Esophagus mucosa (tissue), 1 donor: ENCODE measurements at regions not wholly inside any gene's neighbourhood (a gene's known extent, or its start where the extent isn't known, plus 50 kb on each side); places are given as distances from the start of the nearest gene placed in this dataset.
"Not testable (repeated sequence)": the region's sequence is repeated elsewhere in the genome, so short reads cannot be mapped to it uniquely, and the experiment has no call there.

ENCODE experiments used
- ATAC-seq: fragments of 200-7000 bp; cut with Tn5 transposase; one replicate; pipeline ENCODE4 v1.9.1; 2020
- donor health status: DM: yes; HTN: yes; CAD: no.

DNA sequence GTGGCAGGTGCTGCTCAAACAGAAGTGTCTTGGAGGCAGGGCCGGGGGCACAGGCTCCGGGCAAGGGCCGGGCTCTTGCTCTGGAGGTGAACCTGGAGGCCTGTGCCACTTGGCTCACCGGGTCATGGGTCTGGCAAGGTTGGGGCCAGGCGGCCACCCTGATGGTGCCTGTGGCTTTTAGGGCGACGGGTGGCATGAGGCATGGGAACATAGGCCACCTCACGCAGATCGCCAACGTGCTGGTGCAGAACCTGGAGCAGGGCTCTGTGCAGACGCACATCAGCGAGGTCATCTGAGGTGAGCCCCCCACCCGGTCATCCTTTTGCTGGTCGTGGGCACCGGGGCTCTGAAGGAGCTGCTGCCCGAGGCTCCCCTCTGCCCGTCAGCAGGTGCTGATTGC, 202.7 kb downstream of the LIPI start:
- not testable (repeated sequence) for ATAC-seq

DNA sequence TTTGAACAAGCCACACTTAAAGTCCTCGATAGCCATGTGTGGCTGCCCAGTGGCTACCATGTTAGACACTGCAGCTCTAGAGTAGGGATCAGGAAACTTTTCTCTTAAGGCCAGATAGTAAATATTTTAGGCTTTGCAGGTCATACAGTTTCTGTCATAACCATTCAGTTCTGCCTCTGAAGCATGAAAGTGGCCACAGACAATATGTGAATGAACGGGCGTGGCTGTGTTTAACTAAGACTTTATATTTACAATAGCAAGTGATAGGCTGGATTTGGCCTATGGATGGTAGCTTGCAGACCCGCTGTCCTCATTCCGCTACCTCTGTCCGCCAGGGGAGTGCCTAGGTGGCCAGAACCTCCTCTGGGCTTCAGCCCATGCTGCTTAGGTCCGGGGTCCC, 204.6 kb downstream of the LIPI start:
- peak; percentile 61 for ATAC-seq

DNA sequence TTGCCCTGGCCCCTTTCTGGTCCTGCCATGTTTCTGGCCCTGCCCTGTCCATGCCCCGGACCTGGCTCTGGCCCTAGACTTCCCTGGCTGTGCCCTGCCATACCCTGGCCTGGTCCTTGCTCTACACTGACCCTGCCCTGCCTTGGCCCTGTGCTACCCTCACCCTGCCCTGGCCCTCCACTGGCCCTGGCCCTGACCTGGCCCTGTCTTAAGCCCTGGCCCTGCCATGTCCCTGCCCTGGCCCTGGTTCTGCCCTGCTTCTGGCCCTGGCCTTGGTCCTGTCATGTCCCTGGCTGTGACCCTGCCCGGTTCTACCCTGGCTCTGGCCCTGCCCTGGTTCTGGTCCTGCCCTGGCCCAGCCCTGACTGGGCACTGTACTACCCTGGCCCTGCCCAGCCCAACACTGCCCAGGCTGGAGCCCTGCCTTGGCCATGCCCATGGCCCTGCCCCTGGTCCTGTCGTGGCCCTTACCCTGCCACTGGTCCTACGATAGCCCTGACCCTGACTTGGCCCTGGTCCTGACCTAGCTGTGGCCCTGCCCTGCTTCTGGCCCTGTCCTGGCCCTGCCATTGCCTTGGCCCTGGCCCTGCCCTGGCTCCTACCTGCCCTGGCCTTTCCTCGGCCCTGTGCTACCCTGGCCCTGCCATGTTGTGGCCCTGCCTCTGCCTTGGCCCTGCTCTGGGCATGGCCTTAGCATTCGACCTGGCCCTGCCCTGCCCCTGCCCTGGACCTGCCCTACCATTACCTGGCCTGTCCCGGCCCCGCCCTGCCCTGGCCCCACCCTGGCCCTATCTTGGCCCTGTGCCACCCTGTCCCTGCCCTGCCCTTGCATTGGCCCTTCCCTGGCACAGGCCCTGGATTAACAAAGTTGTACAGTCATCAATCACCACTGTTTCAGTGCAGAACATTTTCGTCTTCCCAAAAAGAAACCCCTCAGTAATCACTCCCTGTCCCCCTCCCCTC, 223.5 kb downstream of the LIPI start:
- ATAC-seq: peak; percentile 85

DNA sequence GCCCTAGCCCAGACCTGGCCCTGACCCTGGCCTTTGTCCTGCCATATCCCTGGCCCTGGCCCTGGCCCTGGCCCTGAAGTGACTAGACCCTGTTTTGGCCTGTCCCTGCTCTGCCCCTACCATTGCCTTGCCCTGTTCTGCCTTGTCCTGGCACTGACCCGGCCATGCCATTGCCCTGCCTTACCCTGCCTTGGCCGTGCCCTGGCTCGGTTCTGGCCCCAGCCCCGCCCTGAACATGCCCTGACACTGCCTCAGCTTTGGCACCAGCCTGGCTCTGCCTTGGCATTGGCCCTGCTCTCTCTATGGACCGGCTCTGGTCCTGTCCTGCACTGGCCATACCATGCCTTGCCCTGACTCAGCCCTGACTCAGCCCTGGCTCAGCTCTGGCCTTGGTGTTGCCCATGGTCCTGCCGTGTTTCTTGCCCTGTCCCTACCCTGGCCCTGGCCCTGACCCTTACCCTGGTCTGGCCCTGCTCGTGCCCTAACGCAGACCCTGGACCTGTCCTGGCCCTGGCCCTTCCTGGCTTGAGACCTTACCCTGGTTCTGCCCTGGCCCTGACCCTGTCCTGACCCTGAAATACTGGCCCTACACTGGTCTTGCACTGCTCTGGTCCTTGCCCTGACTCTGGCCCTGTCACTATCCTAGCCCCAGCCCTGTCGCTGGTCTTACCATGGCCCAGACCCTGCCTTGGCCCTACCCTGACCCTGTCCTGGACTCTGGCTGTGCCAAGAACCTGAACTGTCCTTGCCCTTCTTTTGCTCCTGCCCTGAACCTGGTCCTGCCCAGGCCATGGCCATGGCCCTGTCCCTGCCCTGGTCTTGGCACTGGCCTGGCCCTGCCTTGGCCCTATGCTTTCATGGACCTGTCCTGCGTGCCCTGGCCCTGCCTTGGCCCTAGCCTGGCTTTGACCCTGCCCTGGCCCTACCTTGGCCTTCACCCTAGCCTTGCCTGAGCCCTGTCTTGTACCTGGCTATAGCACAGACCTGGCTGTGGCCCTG, 224.6 kb downstream of the LIPI start:
- ATAC-seq: peak; percentile 80

DNA sequence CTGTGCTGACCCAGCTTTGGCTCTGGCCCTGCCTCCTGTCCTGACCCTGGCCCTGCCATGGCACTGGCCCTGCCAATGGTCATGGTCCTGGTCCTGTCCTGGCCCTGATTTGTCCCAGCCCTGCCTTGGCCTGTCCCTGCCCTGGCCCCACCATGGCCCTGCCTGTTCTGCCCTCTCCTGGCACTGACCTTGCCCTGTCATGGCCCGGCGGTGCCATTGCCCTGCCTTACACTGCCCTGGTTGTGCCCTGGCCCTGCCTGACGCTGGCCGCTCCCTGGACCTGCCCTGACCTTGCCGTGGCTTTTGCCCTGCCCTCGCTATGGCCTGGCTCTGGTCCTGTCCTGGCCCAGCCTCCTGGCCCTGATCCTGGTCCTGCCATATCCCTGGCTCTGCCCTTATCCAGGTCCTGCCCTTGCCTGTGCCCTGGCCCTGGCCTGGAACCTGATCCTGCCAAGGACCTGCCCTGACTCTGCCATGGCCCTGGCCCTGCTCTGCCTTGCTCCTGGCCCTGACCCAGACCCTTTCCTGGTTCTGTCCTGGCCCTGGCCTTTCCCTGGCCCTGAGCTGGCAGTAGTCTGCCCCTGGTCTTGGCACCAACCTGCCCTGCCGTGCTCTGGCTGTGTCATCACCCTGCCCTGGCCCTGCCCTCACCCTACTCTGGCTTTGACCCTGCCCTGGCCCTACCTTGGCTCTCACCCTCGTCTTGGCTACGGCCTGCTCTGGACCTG, 225.5 kb downstream of the LIPI start:
- peak; percentile 68 for ATAC-seq

DNA sequence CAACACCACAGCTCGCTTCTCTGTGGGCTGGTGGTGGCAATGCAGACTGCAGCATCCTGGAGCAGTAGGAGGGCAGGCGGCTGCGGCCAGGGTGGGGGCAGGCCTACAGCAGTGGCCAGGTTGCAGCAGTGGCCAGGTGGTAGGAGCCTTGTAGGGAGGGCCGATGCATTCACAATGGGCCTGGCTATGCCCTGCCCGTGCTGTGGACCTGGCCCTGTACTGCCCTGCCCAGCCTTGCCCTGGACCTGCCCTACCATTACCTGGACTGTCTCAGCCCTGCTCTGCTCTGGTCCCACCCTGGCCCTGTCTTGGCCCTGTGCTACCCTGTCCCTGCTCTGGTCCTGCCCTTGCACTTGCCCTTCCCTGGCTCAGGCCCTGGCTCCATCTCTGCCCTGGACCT, 226.0 kb downstream of the LIPI start:
- ATAC-seq: peak; percentile 12

DNA sequence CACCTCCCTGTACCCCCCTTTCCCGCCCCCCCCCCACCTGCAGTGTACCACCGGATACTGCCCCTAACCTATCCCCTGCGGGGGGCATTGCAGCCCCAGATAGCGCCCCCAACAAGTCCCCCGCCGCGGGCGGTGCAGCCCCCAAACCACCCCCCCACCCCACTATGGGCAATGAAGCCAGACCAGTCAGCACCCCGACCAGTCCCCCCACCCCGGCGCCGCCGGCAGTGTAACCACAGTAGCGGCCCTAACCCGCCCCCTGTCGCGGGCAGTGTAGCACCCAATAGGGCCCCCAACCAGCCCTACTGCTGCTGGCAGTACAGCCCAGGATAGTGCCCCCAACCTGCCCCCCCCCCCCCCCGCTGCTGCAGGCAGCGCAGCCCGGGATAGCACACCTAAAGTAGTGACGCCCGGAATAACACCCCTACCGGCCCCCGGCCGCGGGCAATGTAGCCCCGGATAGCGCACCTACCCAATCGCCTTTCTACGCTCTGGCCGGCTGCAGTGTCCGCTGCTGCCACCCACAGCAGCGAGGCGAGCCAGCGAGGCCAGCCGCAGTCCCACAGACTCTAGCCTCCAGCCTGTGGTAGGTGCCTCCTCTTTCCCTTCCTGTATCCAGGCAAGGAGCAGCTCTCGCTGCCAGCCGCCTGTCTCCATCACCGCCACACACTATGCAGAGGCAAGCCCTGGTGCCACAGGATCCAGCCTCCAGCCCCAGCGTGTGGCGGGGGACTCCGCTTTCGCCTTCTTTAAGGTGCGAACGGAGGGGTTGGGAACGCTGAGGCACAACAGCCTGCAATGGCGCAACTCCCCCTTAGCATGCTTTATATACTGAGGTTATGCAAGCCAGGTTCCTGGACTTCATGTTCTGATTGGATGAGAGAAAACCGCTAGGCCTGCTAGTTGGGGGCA, 229.3 kb downstream of the LIPI start:
- not testable (repeated sequence) for ATAC-seq

DNA sequence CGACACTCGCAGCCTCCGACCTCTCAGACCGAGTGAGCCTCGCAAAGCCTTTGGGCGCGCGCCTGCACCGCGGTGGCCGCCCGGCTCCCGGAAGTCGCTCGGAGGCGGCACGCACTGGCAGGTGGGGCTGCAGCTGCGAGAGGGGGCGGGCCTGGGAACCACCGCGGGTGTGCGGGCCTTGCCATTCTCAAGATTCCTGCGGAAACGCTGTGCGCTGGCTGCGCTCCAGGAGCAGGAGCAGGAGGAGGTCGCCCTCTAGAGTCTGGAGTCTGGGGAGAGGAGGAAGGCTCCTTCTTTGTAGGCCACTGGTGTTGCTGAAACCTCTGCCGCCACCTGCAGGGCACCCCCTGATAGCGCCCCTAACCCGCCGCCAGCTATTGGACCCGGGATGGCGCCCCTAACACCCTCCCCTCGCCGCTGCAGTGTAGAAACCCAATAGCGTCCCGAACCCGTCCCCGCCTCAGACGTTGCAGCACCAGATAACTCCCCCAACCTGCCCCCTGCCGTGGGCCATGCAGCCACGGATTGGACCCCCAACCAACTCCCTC, 230.6 kb downstream of the LIPI start:
- peak; percentile 94 for ATAC-seq

DNA sequence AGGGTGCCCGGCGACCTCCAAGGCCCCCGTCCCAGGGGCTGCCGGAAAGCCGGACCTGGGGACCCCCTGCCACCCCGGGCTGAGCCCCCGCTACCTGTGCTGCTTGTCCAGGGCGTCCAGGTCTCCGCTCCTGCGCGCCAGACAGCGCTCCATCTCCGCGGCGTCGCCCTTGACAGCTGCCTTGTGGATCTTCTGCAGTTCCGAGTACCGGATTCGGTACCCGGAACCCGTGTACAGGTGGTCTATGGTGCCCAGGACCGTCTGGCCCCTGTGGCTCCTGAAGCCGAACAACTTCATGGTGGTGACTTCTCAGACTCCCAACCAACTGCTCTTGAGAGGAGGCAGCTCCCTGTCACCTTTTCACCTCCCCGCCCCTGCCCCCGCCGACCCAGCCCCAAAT, 231.1 kb downstream of the LIPI start:
- peak; percentile 27 for ATAC-seq

DNA sequence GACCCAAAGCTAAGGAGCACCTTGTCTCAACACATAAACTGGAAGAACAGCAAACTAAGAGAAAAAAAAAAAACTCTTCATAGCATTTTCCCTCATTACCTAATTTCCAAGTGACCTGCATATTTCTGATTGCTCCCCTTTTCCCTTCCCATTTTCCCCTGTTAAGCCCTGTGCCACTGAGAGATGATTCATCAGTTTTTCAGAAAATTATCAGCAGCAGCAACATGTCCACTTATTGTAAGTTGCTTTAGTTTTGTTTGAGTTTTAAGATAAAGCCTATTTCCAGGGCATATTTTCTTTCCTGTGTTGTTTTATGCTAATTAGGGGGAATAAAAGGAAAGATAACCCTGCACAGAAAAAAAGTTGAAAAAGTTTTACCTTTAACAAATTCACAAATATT, 236.2 kb downstream of the LIPI start:
- ATAC-seq: not testable (repeated sequence)

DNA sequence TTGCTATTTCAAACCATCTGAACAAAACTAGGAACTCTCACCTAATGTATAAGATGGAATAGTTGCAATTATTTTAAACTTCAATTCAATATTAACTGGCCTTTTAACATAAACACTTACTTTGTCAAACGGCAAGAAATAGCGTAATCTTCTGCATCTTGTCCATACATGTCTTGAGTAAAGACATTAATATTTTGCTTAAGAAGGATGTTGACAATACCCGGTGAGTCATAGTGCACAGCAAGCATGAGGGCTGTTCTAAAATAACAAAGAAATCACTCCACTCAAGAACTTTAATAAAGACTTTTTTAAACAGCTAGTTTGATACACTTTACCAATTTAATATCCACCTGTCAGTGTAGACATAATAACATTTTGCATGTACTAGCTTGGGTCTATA, 240.9 kb downstream of the LIPI start:
- ATAC-seq: peak; percentile 93

DNA sequence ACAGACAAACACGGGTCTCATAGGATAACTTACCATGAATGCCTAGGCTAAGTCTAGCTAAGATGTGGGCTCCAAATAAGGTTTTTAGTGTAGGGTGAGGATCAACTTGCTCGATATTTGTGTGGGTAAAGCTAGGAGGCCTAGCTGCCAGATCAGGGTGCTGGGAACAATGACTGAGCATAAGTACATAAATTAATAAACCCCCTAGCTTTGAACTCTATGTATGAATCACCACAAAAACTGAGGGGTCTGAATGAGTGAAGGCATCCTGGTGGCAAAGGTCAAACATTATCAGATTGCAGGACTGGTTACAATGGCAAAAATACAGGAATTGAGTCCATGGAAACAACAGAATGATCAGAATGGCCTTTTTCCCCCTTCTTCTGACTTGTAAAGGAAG, 241.8 kb downstream of the LIPI start:
- ATAC-seq: not testable (repeated sequence)

DNA sequence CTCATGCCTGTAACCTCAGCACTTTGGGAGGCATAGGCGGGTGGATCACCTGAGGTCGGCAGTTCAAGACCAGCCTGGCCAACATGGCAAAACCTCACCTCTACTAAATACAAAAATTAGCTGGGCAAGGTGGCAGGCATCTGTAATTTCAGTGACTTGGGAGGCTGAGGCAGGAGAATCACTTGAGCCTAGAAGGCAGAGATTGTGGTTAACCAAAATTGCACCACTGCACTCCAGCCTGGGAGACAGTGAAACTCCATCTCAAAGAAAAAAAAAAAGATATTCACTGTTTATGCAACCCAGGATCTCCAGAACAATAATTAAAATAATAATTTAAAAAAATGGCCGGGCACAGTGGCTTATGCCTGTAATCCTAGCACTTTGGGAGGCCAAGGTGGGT, 247.5 kb downstream of the LIPI start:
- not testable (repeated sequence) for ATAC-seq

DNA sequence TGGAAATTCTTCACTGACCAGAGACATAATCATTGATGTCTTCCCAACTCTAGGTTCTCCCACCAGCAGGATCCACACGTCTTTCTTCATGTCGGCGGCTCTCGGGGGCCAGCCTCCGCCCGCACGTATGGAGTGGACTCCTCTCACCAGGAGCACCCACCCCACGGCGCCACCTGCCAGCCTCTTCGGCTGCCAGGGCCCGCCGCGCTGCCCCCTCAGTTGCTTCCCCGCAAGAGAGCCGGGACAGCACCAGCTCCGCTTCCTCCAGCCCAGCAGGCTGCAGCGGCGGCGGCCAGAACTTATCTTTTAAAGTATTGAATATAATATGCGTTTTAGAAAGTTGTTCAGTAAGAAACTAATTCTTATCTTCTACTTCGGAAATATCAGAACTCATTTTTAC, 273.5 kb downstream of the LIPI start:
- ATAC-seq: no peak

DNA sequence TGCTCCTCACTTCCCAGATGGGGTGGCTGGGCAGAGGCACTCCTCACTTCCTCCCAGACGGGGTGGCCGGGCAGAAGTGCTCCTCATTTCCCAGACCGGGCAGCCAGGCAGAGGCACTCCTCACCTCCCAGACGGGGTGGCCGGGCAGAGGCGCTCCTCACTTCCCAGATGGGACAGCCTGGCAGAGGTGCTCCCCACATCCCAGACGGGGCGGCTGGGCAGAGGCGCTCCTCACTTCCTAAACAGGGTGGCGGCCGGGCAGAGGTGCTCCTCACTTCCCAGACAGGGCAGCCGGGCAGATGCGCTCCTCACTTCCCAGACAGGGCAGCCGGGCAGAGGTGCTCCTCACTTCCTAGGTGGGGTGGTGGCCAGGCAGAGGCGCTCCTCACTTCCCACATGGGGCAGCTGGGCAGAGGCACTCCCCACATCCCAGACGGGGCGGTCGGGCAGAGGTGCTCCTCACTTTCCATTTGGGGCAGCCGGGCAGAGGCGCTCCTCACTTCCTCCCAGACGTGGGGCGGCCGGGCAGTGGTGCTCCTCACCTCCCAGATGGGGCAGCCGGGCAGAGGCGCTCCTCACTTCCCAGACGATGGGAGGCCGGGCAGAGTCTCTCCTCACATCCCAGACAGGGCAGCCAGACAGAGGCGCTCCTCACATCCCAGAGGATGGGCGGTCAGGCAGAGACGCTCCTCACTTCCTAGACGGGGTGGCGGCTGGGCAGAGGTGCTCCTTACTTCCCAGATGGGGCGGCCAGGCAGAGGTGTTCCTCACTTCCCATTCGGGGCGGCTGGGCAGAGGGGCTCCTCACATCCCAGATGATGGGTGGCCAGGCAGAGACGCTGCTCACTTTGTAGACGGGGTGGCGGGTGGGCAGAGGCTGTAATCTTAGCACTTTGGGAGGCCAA, 274.5 kb downstream of the LIPI start:
- not testable (repeated sequence) for ATAC-seq

DNA sequence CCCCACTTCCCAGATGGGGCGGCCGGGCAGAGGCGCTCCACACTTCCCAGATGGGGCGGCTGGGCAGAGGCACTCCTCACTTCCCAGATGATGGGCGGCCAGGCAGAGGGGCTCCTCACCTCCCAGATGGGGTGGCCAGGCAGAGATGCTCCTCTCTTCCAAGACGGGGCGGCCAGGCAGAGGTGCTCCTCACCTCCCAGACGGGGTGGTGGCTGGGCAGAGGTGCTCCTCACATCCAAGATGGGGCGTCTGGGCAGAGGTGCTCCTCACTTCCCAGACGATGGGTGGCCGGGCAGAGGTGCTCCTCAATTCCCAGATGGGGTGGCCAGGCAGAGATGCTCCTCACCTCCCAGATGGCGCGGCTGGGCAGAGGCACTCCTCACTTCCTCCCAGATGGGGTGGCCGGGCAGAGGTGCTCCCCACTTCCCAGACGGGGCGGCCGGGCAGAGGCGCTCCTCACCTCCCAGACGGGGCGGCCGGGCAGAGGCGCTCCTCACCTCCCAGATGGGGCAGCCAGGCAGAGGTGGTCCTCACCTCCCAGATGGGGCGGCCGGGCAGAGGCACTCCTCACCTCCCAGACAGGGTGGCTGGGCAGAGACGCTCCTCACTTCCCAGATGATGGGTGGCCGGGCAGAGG, 275.2 kb downstream of the LIPI start:
- not testable (repeated sequence) for ATAC-seq

DNA sequence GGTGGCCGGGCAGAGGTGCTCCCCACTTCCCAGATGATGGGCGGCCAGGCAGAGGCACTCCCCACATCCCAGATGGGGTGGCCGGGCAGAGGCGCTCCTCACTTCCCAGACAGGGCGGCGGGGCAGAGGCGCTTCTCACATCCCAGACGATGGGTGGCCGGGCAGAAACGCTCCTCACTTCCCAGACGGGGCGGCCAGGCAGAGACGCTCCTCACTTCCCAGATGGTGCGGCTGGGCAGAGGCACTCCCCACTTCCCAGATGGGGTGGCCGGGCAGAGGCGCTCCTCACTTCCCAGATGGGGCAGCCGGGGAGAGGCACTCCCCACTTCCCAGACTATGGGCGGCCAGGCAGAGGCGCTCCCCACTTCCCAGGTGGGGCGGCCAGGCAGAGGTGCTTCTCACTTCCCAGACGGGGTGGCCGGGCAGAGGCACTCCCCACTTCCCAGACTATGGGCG, 275.8 kb downstream of the LIPI start:
- ATAC-seq: not testable (repeated sequence)

DNA sequence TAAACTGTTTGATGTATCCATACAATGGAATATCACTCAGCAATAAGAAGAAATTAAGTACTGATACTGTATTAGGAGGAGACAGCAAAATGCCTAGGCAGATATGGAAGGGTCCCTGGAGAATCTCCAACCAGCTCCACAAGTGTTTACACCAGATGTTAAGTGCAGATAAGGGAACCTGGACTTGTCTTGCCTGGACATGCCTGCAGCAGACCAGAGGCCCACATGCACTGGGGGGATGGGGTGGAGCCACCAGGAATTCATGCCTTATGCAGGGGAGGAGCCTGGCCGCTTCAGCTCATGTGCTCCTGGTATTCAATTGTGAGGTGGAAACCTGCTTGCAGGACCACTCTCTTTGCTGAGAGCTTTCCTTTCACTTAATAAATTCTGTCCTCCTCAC, 287.6 kb downstream of the LIPI start:
- ATAC-seq: not testable (repeated sequence)

DNA sequence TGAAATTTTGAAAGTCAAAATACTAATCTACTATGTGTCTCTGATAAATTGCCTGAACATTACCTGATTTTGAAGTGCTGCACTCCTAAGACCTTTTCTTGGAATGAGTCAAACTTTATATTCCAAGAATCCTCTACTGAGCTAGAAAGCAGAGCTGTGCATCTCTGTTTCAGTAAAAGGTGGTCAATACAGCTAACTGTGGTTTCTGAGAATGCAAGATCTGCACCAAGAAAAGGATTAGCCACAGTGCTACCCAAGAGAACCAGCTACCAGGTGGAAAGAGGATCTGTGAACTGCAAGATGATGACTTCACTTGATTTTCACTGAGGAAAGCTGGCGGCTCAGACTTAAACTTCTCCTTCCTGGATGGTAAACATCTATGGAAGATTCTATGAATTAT, 289.3 kb downstream of the LIPI start:
- not testable (repeated sequence) for ATAC-seq
